ENCODE measurements at regions not wholly inside any gene's neighbourhood (a gene's known extent, or its start where the extent isn't known, plus 50 kb on each side); places are given as distances from the start of the nearest gene placed in this dataset.
"Not testable (repeated sequence)": the region's sequence is repeated elsewhere in the genome, so short reads cannot be mapped to it uniquely, and the experiment has no call there.

GRCh38 chr7:113308399-113308798 is 190.0 kb upstream of the SMIM30 start:
- TF ChIP-seq, protein P1, sequence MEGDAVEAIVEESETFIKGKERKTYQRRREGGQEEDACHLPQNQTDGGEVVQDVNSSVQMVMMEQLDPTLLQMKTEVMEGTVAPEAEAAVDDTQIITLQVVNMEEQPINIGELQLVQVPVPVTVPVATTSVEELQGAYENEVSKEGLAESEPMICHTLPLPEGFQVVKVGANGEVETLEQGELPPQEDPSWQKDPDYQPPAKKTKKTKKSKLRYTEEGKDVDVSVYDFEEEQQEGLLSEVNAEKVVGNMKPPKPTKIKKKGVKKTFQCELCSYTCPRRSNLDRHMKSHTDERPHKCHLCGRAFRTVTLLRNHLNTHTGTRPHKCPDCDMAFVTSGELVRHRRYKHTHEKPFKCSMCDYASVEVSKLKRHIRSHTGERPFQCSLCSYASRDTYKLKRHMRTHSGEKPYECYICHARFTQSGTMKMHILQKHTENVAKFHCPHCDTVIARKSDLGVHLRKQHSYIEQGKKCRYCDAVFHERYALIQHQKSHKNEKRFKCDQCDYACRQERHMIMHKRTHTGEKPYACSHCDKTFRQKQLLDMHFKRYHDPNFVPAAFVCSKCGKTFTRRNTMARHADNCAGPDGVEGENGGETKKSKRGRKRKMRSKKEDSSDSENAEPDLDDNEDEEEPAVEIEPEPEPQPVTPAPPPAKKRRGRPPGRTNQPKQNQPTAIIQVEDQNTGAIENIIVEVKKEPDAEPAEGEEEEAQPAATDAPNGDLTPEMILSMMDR (conservative IDR thresholded peaks at IDR 0.05; ENCODE audit: low read depth), result no peak
- no peak overlapping the region for H3K27ac ChIP-seq
- POLR2A ChIA-PET (ENCODE audit: low non-redundant PET), result no interaction called here
- CTCF ChIA-PET, result interaction anchor here (0.7 kb wide), 1 partner anchor 117 kb away, joined by 3 read pairs; no protein-coding TSS in a partner anchor
- no peak for DNase-seq (ENCODE audit: low spot score)

- POLR2A ChIA-PET (ENCODE audit: low non-redundant PET), result no interaction called here
- CTCF ChIA-PET, result no interaction called here
- DNase-seq (ENCODE audit: low spot score), result no peak
- H3K27ac ChIP-seq, result no peak overlapping the region
- TF ChIP-seq, protein P1 (conservative IDR thresholded peaks at IDR 0.05; ENCODE audit: low read depth), result no peak
Measured at GRCh38 chr7:113307147-113307546, 188.8 kb upstream of the SMIM30 start.

GRCh38 chr7:113306302-113306701 is 187.9 kb upstream of the SMIM30 start:
- no peak for DNase-seq (ENCODE audit: low spot score)
- TF ChIP-seq, protein P1 (conservative IDR thresholded peaks at IDR 0.05; ENCODE audit: low read depth), result no peak
- POLR2A ChIA-PET (ENCODE audit: low non-redundant PET), result no interaction called here
- no peak overlapping the region for H3K27ac ChIP-seq
- CTCF ChIA-PET, result no interaction called here

GRCh38 chr7:113304104-113304503 is 185.8 kb upstream of the SMIM30 start:
- CTCF ChIA-PET, result no interaction called here
- no peak for DNase-seq (ENCODE audit: low spot score)
- TF ChIP-seq, protein P1 (conservative IDR thresholded peaks at IDR 0.05; ENCODE audit: low read depth), result no peak
- no peak overlapping the region for H3K27ac ChIP-seq
- POLR2A ChIA-PET (ENCODE audit: low non-redundant PET), result no interaction called here

- H3K27ac ChIP-seq; POLR2A ChIA-PET (ENCODE audit: low non-redundant PET); DNase-seq (ENCODE audit: low spot score); CTCF ChIA-PET: not testable (repeated sequence)
Measured at GRCh38 chr7:113303388-113303787, 185.0 kb upstream of the SMIM30 start.

DNA sequence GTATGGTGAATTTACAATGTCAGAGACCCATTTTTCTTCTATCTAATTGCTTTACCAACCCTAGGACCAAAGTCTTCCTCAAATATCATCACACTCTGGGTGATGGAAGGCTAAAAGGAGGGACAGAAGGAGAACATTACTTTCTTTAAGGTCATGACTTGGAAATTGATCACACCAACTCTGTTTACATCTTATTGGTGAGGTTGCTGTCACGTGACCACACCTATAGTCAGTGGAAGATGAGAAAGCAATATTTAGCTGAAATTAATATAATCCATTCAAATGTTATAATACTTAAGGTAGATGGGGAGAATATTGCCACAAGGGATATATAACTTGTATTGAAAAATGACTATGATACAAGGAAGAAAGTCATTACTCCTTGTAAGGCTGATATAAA is 183.6 kb upstream of the SMIM30 start:
- POLR2A ChIA-PET (ENCODE audit: low non-redundant PET), result no interaction called here
- no peak overlapping the region for H3K27ac ChIP-seq
- TF ChIP-seq, protein P1 (conservative IDR thresholded peaks at IDR 0.05; ENCODE audit: low read depth), result no peak
- CTCF ChIA-PET, result no interaction called here
- DNase-seq (ENCODE audit: low spot score), result no peak

DNA sequence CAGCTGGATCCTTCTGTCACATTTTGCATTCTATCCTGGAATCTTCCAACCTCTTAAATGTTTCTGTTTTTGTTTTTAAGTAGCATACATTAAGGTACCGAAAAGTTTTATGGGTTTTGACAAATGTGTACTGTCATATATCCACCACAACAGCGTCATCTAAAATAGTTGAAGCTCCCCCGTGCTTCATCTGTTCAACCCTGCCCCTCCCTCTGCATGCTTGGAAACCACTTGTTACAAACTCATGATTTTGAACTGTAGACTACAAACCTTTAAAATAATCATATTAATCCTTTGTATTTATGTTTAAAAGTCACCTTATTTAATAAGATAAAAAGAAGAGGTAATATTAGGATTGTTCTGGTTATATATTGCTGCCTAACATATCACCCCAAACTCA is 182.8 kb upstream of the SMIM30 start:
- ChIA-PET CTCF (no interaction called here), POLR2A (ENCODE audit: low non-redundant PET) (no interaction called here)
- DNase-seq (ENCODE audit: low spot score), result no peak
- TF ChIP-seq, protein P1 (conservative IDR thresholded peaks at IDR 0.05; ENCODE audit: low read depth), result no peak
- H3K27ac ChIP-seq, result no peak overlapping the region

Measured in RWPE1 (cell line).